Breast epithelium (tissue), 4 donors: ENCODE measurements at regions not wholly inside any gene's neighbourhood (a gene's known extent, or its start where the extent isn't known, plus 50 kb on each side); places are given as distances from the start of the nearest gene placed in this dataset.

Source experiments
- DNase-seq, 2 donors: peaks; one replicate each; pipeline ENCODE4 v3.0.0-alpha.2; 2019; ENCODE audit warnings: low spot score in 2 of 2
- H3K27ac ChIP-seq, 2 donors: fragments of 200-600 bp; sonication (generic) in 1 of 2; one replicate each; pipeline ENCODE4 v1.5.1; 2016 to 2019; ENCODE audit warnings: mild to moderate bottlenecking in 1 of 2
- H3K27me3 ChIP-seq, 2 donors: fragments of 200-600 bp; sonication (generic) in 1 of 2; one replicate each; pipeline versions ENCODE4 v1.5.1 to v1.6.0; 2017 to 2019; ENCODE audit warnings: control low read depth in 1 of 2, mild to moderate bottlenecking in 1 of 2
- H3K36me3 ChIP-seq: fragments of 200-600 bp; one replicate; pipeline ENCODE4 v1.5.1; 2019
- H3K4me1 ChIP-seq, 2 donors: fragments of 200-600 bp; sonication (generic); one replicate each; pipeline ENCODE4 v1.5.1; 2016 to 2019; ENCODE audit warnings: control low read depth in 1 of 2
- H3K4me3 ChIP-seq, 3 donors: fragments of 200-600 bp; sonication (generic); 1 replicate in 2 of 3; 2 replicates in 1 of 3; pipeline ENCODE4 v1.5.1; 2016 to 2019; ENCODE audit warnings: mild to moderate bottlenecking in 3 of 3, moderate library complexity in 2 of 3
- H3K9me3 ChIP-seq, 2 donors: fragments of 200-600 bp; sonication (generic) in 1 of 2; one replicate each; pipeline ENCODE4 v1.5.1; 2016 to 2019; ENCODE audit warnings: control low read depth in 1 of 2
- POLR2A ChIP-seq: fragments of 450-650 bp; IDR thresholded peaks from one replicate; pipeline ENCODE4 v1.6.1; 2016; ENCODE audit warnings: antibody characterized with exemption, mild to moderate bottlenecking, moderate library complexity
- POLR2AphosphoS5 ChIP-seq, 3 donors: sonication (generic); formaldehyde crosslinking; IDR thresholded peaks; one replicate each; pipeline ENCODE4 v1.6.1; 2017; ENCODE audit warnings: antibody characterized with exemption in 3 of 3
- intact Hi-C: fragments of 100-400 bp; cut with DNase I; formaldehyde crosslinking; loops from one replicate; pipeline ENCODE4 v1.15.1; 2023; ENCODE audit warnings: low total_unique reads
- TF ChIP-seq, protein P1 (sequence below), 3 donors: fragments of 450-650 bp; IDR thresholded peaks; one replicate each; pipeline ENCODE4 v1.5.1; 2016 to 2017; ENCODE audit warnings: antibody characterized with exemption in 3 of 3, mild to moderate bottlenecking in 3 of 3, moderate library complexity in 3 of 3

DNA sequence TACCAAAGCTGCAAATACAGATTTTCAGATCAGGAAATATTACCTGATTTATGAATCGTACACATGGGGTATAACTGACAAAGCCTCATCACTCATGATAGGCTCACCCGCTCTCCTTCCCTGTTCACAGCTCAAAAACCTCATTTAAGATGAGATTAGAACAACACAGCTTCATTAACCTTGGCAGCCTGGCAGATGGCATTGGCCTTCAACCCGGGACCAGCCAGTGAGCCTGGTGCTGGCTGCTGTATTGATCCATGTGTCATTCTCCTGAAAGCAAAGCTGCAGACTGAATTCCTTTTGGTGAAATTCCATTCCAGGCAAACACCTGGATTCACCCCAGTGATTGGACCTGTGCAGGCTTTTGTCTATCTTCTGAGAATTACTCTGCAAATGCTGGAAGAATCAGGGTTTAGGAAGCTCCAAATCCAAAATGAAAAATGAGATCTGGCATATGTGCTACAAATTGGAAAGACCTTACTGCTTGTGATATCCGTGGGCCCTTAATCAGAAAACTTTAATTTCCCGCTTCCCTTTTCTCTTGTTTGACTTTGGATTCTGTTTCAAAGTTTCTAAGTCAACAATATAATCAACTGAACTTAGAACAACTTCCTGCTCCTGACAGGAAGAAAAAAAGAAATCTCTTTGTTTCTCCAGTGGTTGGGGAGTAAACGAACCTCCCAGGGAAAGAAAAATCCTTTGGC, 189.1 kb upstream of the KBTBD8 start:
- intact Hi-C loops, result no loop called here

GRCh38 chr3:66809595-66809958, 188.5 kb upstream of the KBTBD8 start:
- Histone ChIP-seq H3K4me3 (no peak overlapping the region), H3K4me1 (no peaks in the 10 kb centered on the region), H3K9me3 (no peaks in the 10 kb centered on the region), H3K27ac (peak overlapping the region; percentile 13 to 15), H3K36me3 (no peaks in the 10 kb centered on the region), H3K27me3 (no peaks in the 10 kb centered on the region)
- no peak for TF ChIP-seq POLR2AphosphoS5 (IDR thresholded peaks at IDR 0.05)
- TF ChIP-seq POLR2A, result no peak
- TF ChIP-seq, protein P1, sequence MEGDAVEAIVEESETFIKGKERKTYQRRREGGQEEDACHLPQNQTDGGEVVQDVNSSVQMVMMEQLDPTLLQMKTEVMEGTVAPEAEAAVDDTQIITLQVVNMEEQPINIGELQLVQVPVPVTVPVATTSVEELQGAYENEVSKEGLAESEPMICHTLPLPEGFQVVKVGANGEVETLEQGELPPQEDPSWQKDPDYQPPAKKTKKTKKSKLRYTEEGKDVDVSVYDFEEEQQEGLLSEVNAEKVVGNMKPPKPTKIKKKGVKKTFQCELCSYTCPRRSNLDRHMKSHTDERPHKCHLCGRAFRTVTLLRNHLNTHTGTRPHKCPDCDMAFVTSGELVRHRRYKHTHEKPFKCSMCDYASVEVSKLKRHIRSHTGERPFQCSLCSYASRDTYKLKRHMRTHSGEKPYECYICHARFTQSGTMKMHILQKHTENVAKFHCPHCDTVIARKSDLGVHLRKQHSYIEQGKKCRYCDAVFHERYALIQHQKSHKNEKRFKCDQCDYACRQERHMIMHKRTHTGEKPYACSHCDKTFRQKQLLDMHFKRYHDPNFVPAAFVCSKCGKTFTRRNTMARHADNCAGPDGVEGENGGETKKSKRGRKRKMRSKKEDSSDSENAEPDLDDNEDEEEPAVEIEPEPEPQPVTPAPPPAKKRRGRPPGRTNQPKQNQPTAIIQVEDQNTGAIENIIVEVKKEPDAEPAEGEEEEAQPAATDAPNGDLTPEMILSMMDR (IDR thresholded peaks at IDR 0.05), result no peak
- DNase-seq, result no peak
- intact Hi-C loops, result no loop called here

More for the DNA sequence above, 189.1 kb upstream of the KBTBD8 start:
- no peaks in the 10 kb centered on the region for H3K27me3 ChIP-seq
- no peak overlapping the region for H3K4me3 ChIP-seq
- H3K27ac ChIP-seq, result peak overlapping the region; percentile 15 to 32
- H3K4me1 ChIP-seq, result no peaks in the 10 kb centered on the region
- no peaks in the 10 kb centered on the region for H3K9me3 ChIP-seq
- DNase-seq, result no peak
- TF ChIP-seq, protein P1 (IDR thresholded peaks at IDR 0.05), result no peak
- TF ChIP-seq POLR2AphosphoS5 (IDR thresholded peaks at IDR 0.05) (no peak), POLR2A (no peak)
- no peaks in the 10 kb centered on the region for H3K36me3 ChIP-seq

DNA sequence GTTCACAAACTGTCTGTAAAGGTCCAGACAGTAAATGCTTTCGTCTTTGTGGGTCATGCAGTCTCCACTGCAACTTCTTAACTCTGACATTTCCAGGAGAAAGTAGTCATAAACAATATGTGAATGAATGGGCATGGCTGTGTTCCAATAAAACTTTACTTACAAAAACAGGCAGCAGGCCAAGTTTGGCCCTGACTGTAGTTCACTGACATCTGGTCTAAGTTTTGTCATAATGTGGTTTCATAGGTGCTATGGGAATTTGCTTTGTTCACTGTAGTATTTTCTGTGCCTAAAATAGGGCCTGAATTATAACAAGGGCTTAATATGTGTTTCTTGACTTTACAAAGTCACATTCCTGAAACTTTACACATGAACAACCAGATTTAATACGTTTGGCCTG, 186.0 kb upstream of the KBTBD8 start:
- TF ChIP-seq, protein P1 (IDR thresholded peaks at IDR 0.05), result no peak
- TF ChIP-seq POLR2AphosphoS5 (IDR thresholded peaks at IDR 0.05) (no peak), POLR2A (no peak)
- Histone ChIP-seq H3K27me3 (no peaks in the 10 kb centered on the region), H3K4me1 (no peaks in the 10 kb centered on the region), H3K36me3 (no peaks in the 10 kb centered on the region), H3K27ac (no peak overlapping the region), H3K9me3 (no peaks in the 10 kb centered on the region), H3K4me3 (no peak overlapping the region)
- no peak for DNase-seq
- intact Hi-C loops, result no loop called here

- intact Hi-C loops, result no loop called here
- TF ChIP-seq POLR2A (no peak), POLR2AphosphoS5 (IDR thresholded peaks at IDR 0.05) (no peak)
- TF ChIP-seq, protein P1 (IDR thresholded peaks at IDR 0.05), result no peak
- DNase-seq, result no peak
- Histone ChIP-seq H3K27me3 (no peaks in the 10 kb centered on the region), H3K27ac (no peak overlapping the region), H3K4me1 (no peaks in the 10 kb centered on the region), H3K4me3 (no peak overlapping the region), H3K36me3 (no peaks in the 10 kb centered on the region), H3K9me3 (no peaks in the 10 kb centered on the region)
Observed at GRCh38 chr3:66812741-66813140, 185.4 kb upstream of the KBTBD8 start.

GRCh38 chr3:66816090-66816761, 181.9 kb upstream of the KBTBD8 start:
- Histone ChIP-seq H3K36me3 (no peaks in the 10 kb centered on the region), H3K4me1 (no peaks in the 10 kb centered on the region), H3K27me3 (no peaks in the 10 kb centered on the region), H3K27ac (no peak overlapping the region), H3K9me3 (no peaks in the 10 kb centered on the region), H3K4me3 (no peak overlapping the region)
- TF ChIP-seq POLR2AphosphoS5 (IDR thresholded peaks at IDR 0.05), result no peak
- TF ChIP-seq POLR2A, result no peak
- TF ChIP-seq, protein P1 (IDR thresholded peaks at IDR 0.05), result peak; percentile 29 to 72 (median 61)
- intact Hi-C loops, result no loop called here
- DNase-seq, result no peak
